Loucy (cell line): ENCODE measurements at regions not wholly inside any gene's neighbourhood (a gene's known extent, or its start where the extent isn't known, plus 50 kb on each side); places are given as distances from the start of the nearest gene placed in this dataset.

ENCODE experiments used
- CTCF ChIP-seq: fragments of 200-600 bp; sonication (generic); conservative IDR thresholded peaks from 2 replicates; pipeline ENCODE4 v1.5.1; 2014; ENCODE audit warnings: mild to moderate bottlenecking, antibody characterized with exemption, low read length
- EZH2phosphoT487 ChIP-seq: fragments of 200-600 bp; IDR thresholded peaks from 2 replicates; pipeline ENCODE4 v1.6.1; 2018; ENCODE audit warnings: antibody characterized with exemption, mild to moderate bottlenecking, moderate library complexity, borderline replicate concordance

- no peak for TF ChIP-seq CTCF
- TF ChIP-seq EZH2phosphoT487: no peak
Measured at GRCh38 chr18:47611649-47612048, 318.8 kb downstream of the SMAD2 start.
